GM19043 (cell line): ENCODE measurements at regions not wholly inside any gene's neighbourhood (a gene's known extent, or its start where the extent isn't known, plus 50 kb on each side); places are given as distances from the start of the nearest gene placed in this dataset.
"Not testable (repeated sequence)": the region's sequence is repeated elsewhere in the genome, so short reads cannot be mapped to it uniquely, and the experiment has no call there.

ENCODE experiments used
- ATAC-seq: cut with Tn5 transposase; IDR thresholded peaks from one replicate; pipeline ENCODE4 v1.9.1; 2021; ENCODE audit warnings: low read depth; ENCODE audit not compliant: unreplicated experiment

DNA sequence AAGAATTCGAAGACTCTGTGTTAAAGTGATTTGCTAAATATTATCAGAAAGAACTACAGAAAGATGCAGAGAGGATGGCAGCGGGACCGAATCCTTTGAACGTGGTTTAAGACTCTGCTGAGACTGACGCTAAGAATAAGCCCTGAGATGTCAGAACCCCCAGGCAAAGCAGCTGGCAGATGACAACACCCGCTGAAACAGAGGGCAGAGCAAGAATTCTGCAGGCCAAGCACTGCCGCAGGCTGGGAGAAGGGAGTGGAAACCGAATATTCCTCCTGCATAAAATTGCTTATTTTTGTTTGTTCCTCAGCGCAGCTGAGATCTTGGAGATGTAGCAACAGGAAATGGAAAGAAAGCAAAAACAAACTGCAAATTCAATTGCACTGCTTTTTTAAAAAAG, 153.3 kb downstream of the ADRA2C start:
- ATAC-seq: not testable (repeated sequence)

DNA sequence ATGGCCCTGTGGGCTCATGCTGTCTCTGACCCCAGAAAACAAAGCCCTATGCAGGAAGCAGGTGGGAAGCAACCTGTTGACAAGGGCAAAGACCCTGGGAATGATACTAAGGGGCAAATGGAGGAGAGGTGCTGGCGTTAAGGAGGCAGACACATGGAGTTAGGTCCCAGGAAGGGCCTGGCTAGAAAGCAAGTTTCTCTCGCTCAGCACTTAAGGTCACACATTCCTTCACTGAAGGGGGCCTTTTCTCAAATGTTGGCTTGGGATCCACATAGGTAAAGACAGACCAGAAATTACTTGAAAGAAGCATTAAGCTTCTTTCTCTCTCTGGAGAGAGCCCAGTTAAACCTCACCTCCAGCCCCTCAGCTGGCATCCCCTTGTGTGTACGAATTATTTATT, 155.7 kb downstream of the ADRA2C start:
- ATAC-seq: not testable (repeated sequence)

DNA sequence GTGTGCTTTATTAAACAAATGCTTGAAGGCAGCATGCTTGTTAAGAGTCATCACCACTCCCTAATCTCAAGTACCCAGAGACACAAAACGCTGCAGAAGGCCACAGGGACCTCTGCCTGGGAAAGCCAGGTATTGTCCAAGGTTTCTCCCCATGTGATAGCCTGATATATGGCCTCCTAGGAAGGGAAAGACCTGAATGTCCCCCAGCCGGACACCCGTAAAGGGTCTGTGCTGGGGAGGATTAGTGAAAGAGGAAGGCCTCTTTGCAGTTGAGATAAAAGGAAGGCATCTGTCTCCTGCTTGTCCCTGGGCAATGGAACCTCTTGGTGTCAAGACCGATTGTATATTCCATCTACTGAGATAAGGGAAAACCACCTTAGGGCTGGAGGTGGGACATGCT, 159.7 kb downstream of the ADRA2C start:
- not testable (repeated sequence) for ATAC-seq

DNA sequence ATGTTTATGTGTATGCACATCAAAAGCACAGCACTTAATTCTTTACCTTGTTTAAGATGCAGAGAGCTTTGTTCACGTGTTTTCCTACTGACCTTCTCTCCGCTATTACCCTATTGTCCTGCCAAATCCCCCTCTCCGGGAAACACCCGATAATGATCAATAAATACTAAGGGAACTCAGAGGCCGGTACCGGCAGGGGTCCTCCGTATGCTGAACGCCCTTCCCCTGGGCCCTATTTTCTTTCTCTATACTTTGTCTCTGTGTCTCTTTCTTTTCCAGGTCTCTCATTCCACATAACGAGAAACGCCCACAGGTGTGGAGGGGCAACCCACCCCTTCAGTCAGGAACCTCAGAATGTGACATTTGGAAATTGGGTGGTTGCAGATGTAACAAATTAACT, 160.1 kb downstream of the ADRA2C start:
- not testable (repeated sequence) for ATAC-seq

DNA sequence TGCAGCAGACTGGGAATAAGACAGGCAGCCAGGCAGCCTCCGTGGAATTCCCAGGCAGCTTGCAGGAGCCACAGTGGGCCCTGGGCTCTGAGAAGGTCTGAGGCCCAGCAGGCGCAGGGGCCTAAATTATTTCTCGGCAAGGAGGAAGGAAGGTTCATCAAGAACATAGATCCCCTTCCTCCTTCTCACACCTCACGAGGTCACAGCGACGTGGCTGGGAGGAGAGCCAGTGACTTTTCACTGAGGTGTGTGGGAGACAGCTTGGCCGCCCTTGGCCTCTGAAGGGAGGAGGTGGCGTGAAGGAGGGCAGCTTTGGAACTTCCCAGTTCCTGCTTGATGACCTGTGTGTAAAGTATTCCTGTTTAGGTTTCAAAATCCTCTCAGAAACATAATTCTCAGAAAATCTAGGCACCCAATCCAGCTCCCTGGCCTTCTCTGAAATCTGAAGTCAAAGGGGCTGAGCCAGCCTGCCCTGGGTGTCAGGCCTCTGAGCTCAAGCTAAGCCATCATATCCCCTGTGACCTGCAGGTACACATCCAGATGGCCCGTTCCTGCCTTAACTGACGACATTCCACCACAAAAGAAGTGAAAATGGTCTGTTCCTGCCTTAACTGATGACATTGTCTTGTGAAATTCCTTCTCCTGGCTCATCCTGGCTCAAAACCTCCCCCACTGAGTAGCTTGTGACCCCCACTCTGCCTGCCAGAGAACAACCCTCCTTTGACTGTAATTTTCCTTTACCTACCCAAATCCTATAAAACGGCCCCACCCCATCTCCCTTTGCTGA, 161.0 kb downstream of the ADRA2C start:
- not testable (repeated sequence) for ATAC-seq

DNA sequence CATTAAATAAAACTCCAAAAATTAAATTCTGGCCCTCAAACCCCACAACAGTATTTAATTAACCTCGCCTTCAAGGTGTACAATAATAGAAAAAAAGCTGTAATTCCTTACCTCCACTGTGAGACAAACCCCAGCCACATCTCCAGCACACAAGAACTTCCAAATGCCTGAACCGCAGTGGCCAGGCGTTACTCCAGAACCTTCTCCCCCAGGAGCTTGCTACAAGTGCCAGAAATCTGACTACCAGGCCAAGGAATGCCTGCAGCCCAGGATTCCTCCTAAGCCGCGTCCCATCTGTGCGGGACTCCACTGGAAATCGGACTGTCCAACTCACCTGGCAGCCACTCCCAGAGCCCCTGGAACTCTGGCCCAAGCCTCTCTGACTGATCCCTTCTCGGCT, 163.2 kb downstream of the ADRA2C start:
- ATAC-seq: not testable (repeated sequence)

DNA sequence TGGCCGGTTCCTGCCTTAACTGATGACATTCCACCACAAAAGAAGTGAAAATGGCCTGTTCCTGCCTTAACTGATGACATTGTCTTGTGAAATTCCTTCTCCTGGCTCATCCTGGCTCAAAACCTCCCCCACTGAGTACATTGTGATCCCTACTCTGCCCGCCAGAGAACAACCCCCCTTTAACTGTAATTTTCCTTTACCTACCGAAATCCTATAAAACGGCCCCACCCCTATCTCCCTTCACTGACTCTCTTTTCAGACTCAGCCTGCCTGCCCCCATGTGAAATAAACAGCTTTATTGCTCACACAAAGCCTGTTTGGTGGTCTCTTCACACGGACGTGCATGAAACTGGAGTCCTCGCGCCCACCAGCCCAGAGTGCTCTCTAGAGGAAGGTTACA, 166.5 kb downstream of the ADRA2C start:
- not testable (repeated sequence) for ATAC-seq

DNA sequence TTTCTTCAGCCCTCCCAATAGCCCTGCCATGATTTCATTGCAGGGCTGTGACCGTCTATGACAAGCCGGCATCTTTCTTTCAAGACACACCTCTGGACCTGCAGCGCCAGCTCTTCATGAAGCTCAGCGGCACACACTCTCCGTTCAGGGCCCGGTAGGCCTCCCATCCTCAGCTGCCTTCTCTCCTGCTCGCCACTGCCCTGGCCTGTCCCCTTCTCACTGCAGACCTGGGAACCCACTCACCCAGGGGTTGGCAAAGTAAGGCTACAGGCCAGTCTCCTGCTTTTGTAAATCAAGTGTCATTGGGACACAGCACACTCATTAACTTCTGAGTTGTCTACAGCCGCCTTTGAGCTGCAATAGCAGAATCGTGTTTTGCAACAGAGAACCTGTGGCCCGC, 169.2 kb downstream of the ADRA2C start:
- ATAC-seq: not testable (repeated sequence)

DNA sequence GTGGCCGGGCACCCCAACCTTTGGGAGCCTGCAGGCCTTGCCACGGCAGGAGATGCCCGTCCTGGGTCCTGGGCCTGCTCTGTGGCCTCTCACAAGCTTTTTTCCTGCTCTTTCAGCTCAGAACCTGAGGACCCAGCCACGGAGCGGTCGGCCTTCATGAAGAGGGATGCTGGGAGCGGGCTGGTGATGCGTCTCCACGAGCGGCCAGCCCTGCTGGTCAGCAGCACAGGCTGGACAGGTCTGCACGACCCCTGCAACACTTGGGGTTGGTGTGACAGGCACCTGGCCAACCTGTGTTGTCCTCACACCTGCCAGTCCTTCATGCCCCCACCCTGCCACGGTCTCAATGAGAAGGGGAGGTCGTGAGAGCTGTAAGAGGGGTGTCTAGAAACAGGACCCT, 170.0 kb downstream of the ADRA2C start:
- no peak for ATAC-seq

DNA sequence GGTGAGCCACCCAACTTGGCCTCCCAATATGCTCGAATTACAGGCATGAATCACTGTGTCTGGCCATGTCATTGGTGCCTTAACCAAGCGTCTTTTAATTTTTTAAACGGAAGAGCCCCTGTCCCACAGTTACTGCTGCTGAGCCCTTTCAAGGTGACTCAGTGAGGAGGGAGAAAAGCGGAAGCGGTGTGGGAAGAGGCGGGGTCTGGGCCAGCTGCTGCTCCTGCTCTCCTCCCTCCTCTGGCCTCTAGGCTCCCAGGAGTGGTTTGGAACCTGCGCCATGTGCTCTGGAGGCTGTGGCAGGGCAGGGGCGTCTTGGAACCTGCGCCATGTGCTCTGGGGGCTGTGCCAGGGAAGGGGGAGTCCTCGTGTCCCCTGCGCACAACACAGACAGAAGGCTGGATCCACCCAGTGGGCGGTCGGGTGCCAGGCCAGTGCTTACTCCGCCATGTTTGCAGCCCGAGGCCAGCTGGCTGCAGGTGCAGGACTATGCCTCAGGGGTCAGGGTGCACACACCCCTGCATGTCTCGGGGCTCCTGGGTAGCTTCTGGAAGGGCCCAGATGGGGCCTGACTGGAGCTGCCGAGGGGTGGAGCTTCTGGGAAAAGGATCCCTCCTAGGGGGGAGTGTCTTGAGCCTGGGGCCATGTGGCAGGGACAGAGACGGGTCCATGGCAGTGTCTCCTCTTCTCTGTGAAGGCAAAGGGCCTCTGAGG, 171.8 kb downstream of the ADRA2C start:
- ATAC-seq: not testable (repeated sequence)

DNA sequence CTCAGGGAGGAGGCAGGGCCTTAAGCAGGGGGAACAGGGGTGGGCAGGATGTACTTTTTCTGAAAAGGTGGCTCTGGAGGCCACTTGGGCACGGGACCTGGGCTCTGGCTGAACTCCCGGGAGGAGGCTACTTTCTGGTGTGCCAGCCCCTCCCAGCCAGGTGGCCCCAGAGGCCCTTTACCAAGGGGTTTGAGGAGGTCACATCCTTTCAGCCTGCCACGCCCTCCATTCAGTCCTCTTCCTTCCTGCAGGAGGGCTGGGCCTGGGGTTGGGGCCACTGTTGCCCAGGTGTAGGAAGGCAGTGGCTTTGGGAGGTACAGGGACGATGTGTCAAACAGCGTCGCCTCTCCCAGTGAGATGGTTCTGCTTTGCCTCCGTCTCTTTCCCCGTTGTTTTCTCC, 172.5 kb downstream of the ADRA2C start:
- not testable (repeated sequence) for ATAC-seq

DNA sequence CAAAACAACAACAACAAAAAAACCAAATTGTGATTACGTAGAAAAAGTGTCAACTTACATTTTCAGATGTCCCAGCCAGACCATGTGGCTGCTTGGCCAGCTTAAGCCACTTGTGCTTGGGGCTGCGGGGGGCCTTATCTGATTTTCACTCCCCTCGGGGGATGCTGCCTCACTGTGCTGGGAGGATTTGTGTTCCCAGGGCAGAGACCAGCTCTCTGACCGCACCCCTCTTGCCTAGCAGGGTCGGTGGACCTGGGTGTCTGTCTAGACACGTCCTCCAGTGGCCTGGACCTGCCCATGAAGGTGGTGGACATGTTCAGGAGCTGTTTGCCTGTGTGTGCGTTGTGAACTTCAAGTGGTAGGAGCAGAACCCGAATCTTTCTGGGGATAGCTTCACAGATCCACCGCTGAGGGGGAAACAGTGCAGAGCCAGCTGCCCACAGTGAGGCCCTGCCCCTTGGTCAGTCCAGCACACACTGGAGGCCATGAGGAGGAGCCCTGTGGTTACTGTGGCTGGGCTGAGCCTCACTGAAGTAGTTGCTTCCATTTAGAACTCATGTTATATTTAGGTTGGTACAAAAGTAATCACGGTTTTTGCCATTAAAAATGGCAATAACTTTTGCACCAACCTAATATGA, 173.9 kb downstream of the ADRA2C start:
- ATAC-seq: not testable (repeated sequence)

DNA sequence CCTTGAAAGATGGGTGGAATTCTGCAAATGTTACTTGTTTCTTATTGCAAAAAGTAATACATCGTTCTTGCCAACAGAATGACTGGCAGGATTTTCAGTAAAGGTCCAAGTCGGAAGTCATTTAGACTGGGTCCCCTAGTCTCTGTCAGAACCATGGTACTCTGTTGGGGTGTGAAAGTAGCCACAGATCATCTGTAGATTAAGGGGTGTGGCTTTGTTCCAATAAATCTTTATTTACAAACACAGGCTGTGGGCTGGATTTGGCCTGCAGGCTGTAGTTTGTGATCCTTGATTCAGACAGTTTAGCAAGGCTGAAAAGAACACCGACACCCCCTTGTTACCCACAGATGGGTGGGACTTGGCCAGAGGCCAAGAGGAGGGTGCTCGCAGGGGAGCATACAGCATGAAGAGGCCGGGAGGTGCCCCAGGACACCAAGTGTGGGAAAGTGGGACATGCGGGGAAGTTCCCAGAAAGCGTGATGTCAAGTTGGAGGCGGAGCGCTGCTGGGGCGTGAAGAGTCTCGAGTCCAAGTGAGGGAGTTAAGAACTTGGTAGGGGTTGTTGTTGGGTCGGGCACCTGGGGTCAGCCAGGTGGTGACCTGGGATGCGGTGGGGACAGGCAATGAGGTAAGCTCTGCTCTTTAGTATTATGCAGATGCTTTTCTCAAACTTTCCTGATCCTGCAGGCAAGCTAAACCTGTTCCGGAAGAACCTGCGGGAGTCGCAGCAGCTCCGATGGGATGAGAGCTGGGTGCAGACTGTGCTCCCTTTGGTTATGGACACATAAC, 175.7 kb downstream of the ADRA2C start:
- ATAC-seq: not testable (repeated sequence)

DNA sequence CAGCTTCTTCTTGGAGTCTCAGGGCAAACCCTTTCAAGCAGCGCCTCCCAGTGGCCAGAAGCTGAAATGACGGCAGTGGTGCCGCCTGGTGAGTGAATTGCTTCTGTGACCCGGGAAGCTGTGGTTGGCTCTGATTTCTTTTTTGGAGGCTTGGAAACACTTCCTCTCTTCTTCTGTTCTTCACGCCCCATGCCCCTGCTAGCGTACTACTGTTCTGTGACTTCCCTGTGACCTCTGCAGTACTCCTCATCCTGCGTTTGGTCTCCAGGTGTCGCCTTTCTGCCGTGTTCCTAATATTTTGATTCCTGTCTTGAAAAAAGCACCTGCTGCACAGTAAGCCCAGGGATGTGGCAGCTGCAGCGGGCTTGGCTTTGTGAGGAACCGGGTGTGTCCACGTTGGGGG, 176.4 kb downstream of the ADRA2C start:
- not testable (repeated sequence) for ATAC-seq

DNA sequence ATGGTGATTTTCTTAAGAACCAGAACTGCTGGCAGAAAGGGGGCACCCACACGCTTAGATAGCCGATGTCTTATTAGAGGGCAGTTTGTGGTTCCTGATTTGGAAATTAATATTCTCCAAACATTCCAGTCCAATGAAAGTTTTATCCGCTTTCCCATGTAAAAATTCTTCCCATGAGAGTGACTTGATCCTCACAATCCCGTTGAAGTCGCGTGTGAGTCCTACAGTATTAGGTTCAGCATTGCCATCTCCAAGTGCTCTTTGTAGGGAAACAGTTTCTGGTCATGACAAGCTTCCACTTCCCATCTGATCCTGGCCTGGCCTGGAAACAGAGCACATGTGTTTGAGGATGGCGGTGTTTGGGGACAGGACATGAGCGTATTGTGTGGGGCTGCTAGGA, 176.9 kb downstream of the ADRA2C start:
- ATAC-seq: not testable (repeated sequence)

DNA sequence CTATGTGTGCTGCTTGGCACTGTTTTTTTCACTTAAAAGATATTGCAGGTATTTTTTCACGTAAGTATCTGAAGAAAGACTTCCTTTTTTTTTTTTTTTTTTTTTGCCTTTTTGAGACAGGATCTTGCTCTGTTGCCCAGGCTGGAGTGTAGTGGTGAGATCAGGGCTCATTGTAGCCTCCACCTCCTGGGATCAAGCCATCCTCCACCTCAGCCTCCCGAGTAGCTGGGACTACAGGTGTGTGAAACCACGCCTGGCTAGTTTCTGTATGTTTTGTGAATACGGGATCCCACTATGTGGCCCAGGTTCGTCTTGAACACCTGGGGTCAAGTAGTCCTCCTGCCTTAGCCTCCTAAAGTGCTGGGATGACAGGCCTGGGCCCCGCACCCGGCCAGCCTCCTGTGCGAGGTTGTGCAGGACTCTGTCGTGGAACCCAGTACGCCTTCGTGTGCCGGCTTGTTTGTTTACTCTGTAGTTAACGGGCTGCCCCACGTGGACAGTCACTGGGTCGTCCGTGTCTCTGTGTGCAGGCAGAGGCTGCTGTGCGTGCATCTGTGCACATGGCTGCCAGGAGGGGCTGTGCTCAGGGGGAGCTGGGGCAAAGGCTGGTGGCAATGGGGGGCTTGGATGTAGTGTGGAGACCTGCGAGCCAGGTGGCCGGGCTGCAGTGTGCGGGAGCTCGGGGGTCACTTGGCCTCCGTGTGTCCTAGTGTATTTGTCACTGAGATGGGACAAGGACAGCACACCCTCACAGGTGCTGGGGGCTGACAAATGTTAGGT, 179.5 kb downstream of the ADRA2C start:
- no peak for ATAC-seq

DNA sequence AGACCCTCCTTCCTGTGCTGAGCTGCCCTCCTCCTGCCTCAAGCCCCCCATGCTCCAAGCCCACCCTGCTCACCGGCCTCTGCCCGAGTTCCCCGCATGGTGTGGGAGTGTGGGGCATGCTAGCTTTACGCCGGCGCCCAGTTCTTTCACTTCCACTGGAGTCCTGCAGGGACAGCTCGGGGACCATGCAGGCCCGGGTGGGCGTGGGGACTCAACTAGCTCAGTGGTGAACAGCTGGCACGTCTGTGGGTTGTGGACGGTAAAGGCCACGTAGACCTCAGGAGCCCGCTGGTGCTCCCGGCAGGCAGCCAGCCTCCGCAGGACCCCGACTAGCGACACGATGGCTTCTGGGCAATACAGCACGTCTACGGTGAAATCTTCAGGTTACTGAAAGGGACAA, 180.4 kb downstream of the ADRA2C start:
- ATAC-seq: not testable (repeated sequence)

DNA sequence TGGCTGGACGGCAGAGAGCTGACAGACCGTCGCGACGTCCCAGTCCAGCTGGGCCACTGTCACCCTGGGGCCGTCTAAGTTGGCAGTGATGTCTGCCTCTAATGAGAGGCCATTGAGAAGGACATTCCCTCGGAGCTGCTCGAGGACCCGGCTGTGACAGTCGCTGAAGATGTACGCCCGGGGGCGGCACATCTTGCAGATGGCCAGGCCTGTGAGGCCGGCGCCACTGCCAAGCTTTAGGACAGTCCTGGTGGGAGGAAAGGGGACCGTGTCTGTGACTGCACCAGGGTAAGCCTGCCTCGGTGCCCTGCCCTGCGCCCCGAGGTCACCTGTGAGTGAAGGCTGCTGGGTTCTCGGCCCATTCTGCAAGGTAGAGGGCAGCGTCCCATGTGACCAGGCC, 181.6 kb downstream of the ADRA2C start:
- not testable (repeated sequence) for ATAC-seq

DNA sequence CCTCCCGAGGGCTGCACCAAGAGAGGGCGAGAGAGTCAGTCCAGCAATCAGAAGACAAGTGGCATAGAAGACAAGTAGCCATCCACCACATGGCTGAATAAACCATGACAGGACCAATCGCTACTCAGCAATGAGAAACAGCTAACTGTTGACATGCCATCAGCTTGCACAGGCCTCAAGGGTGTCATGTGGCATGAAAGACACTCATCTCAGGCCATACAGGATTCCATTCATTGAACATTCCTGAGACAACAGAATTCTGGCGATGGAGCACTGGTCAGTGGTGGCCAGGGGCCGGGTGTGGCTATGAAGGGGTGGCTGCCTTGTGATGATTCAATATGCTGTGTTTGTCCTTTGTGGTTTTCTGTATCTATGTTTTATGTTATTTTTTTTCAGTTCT, 182.0 kb downstream of the ADRA2C start:
- not testable (repeated sequence) for ATAC-seq

DNA sequence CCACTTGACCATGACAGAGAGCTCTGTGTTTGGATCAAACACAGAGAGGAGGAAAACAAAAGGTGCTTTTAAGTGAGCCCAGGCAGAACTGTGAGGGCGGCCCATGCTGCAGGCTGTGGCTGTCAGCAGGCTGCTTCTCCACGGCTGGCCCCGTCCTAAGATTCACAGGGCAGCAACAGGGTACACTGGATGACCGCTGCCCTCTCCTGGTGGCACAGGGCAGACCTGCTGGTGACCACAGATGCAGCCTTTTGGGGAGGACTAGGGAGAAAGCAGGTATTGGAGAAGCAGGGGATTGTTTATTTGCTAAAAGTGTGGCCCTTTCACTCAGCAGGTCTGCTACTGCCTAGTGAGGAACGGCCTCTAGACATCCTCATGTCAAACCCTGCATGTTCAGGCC, 183.7 kb downstream of the ADRA2C start:
- not testable (repeated sequence) for ATAC-seq
